SU-DHL-6 (cell line): ENCODE measurements at regions not wholly inside any gene's neighbourhood (a gene's known extent, or its start where the extent isn't known, plus 50 kb on each side); places are given as distances from the start of the nearest gene placed in this dataset.

ENCODE experiments used
- CTCF ChIP-seq: fragments of 200-600 bp; sonication (generic); IDR thresholded peaks from one replicate; pipeline ENCODE4 v1.5.1; 2017; ENCODE audit warnings: antibody characterized with exemption, mild to moderate bottlenecking, low read length, moderate library complexity; ENCODE audit not compliant: insufficient read depth, poor library complexity, severe bottlenecking
- EZH2phosphoT487 ChIP-seq: fragments of 200-600 bp; sonication (generic), shearing (Covaris generic); conservative IDR thresholded peaks from 2 replicates; pipeline ENCODE4 v1.6.1; 2018; ENCODE audit warnings: mild to moderate bottlenecking, antibody characterized with exemption, low read length, moderate library complexity, mixed read lengths

DNA sequence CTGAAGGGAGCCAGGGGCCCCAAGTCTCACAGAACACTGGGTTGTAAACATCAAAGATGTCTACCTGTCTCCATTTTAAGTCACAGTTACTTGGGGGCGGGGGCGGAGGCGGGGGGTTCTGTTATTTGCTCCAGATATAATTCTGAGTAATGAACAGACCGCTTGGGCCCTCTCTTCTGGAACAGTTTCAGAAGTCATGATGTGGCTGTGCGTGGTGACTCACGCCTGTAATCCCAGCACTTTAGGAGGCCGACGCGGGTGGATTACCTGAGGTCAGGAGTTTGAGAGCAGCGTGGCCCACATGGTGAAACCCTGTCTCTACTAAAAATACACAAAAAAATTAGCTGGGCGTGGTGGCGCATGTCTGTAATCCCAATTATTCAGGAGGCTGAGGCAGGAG is 157.9 kb upstream of the APCDD1 start:
- TF ChIP-seq CTCF (no peak), EZH2phosphoT487 (no peak)
